GM18520 (cell line): ENCODE measurements at regions not wholly inside any gene's neighbourhood (a gene's known extent, or its start where the extent isn't known, plus 50 kb on each side); places are given as distances from the start of the nearest gene placed in this dataset.
"Not testable (repeated sequence)": the region's sequence is repeated elsewhere in the genome, so short reads cannot be mapped to it uniquely, and the experiment has no call there.

Source experiments
- ATAC-seq: cut with Tn5 transposase; IDR thresholded peaks from one replicate; pipeline ENCODE4 v1.9.1; 2021; ENCODE audit not compliant: unreplicated experiment

DNA sequence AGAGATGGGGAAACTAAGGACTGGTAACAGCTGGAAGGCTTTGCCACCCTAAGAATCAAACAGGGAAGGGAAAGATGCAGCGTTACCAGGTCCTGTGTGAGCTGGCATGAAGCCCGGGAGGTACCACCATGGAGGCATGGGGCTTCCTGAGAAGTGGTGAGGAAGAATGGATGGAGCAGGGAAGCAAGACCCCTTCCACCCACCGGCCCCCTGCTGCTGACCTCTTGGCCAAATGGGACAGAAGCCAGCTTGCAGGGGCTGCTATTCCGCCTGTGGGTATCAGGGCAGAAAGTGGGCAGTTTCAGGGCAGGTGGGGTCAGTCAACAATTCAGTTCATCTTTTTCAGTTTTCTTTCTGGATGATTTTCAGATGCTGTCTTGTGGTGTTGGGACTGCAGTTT, 1099.9 kb downstream of the TBC1D22A start:
- ATAC-seq = no peak

DNA sequence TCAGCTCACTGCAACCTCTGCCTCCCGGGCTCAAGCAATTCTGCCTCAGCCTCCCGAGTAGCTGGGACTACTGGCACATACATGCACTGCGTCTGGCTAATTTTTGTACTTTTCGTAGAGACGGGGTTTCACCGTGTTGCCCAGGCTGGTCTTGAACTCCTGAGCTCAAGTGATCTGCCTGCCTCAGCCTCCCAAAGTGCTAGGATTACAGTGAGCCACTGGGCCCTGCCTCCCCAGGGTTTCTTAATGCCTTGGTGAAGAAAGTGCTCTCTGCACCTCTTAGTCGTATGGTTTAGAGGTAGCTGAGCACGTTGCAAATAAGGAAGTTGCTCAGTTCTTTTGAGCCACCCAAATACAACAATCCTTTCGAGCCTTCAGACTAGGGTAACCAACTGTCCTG, 1098.5 kb downstream of the TBC1D22A start:
- not testable (repeated sequence) for ATAC-seq

DNA sequence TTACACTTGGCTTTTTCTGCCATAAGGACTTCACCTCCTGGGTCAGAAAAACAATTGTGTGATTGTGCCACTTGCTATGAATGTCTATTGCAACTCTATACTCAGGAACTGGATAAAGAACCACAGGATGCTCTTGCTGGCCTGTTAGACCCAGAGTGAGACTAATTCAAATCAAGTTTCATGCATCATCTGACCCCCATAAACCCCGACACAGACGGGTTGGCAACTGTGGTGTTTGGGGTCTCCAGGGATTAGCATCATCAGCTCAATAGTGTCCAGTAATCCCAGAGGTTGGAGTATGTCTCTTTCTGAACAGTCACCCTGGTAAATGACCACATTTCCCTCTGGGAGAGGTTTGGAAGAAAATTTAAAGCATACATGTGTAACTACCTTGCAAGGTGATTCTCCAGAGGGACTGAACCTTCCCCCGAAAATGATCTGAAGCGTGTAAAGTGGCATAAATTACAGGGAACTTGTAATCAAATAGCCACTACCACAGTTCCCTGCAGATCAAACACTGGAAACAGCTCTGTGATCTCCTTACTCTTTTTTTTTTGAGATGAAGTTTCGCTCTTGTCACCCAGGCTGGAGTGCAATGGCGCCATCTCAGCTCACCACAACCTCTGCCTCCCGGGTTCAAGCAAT, 1097.6 kb downstream of the TBC1D22A start:
- ATAC-seq = no peak

DNA sequence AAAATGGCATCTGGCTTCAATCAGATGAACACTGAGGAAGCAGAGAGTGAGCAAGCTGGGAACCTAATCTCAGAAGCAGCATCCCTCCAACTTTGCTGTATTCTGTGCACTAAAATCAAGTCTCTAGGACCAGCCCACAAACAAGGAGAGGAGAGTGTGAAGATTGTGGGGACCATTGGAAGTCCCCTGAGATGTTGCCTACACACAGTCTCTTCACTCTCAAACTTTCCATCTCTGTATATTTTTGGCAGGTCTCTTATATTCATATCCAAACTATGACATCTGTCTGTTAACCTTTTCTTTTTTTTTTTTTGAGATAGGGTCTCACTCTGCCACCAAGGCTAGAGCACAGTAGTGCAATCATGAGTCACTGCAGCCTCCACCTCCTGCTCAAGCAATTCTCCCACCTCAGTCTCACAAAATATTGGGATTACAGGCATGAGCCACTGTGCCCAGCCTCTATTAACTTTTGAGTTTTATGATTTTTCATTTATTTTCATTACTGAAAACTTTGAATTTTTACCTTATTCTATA, 1096.4 kb downstream of the TBC1D22A start:
- ATAC-seq = no peak

DNA sequence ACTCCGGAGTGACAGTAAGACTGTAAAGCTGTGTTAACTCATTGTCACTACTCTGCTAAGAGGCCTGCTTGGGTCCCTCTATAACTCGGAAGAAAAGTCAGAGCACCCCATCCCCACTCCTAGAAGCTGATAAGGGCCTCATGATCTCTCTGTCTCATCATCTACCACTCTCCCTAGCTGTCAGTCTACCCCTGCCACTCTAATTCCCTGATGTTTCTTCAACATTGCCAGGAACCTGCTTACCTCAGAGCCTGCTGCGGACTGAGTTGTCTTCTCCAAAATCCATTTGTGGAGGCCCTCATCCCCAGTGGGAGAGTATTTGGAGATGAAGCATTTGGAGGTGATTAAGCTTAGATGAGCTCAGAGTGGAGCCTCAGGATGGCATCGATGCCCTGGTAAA, 1092.2 kb downstream of the TBC1D22A start:
- no peak for ATAC-seq

DNA sequence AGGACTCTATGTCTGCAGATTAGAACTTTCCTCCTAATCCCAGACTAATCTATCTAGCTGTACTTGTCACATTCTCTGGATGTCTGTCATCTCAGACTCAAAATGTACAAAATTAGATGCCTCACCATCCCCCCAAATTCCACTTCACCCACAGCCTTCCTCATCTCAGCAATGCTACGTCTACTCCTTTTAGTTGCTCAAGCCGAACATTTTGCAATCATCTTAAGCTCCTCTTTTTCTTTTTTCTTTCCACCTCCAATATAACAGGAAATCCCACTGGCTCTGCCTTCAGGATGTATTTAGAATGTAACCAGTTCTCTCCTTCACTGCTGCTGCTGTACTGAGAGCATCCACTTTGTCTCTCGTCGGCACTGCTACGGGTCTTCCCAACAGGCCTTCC, 1091.8 kb downstream of the TBC1D22A start:
- no peak for ATAC-seq

DNA sequence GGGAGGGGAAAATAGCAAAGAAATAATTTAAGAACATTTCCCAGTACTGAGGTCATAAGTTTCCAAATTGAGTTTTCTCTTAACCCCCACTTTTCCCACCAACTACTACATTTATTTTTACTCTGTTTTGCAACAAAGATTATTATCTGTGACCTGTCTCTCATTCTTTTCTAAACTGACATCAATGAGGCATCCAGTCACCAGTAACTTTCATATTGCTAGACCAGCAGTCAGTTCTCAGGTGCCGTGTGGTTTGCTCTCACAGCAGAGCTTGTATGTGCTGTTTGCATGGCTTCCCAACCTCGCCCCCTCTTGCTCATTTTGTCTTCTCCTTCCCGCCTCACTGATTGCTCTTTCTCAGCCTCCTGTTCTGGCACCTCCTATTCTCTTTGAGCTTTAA, 1091.3 kb downstream of the TBC1D22A start:
- ATAC-seq = no peak

DNA sequence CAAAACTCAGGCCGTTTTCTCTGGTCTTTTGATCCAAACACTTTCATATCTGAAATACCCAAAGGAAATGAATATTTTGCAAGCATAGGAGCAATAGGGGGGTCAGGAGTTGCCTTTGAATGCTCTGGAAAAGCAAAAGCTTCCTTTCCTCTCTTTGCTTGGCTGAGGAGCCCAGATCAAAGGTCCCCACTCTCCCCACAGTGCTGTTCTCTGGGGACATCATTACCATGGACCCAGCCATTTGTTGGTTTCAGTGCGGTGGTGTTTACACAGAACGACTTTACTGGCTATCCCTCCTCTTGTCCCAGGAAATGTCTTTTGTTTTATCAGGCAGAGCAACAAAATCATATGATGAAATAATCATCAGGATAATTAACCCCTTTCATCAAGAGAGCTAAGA, 1089.1 kb downstream of the TBC1D22A start:
- no peak for ATAC-seq

DNA sequence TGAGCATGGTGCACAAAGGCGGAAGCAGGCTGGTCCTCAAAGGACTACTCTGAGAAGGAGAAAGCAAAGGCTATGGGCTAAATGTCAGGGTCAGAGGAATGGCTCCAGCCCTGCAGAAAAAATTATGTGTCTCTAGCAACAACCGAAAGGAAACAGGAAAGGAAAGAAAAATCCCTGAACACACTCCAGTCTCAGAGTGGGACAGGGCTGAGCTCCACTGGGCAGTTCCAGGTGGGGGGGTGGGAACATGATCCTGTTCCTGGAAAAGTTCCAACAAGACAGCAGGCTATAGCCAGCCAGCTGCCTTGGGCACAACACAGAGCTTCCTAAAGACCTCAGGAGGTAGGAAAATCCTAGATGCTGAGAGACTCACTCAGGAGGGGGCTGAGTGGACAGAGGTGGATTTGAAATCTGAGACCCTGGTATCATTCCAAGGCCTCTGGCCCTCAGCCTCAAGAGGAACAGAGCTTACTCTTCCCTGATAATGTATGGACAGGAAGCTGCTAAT, 1088.2 kb downstream of the TBC1D22A start:
- no peak for ATAC-seq

DNA sequence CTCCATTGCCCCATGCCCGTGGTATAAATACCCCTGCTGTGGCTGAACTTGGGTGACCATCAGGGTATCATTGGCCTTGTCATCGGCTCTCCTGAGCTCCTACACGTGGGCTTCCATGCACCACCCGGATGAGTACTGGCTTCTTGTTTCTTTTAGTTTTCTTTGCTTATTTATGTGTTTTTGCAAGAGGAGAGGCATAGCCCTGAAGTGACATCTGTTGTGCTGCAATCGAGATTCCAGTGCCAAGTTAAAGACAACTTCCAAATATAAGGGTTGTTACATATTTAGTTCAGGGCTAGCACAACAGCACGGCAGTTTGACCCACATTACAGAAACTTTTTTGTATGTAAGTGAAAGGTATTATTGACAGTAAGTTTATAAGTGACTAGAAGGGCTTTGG, 1087.1 kb downstream of the TBC1D22A start:
- no peak for ATAC-seq

DNA sequence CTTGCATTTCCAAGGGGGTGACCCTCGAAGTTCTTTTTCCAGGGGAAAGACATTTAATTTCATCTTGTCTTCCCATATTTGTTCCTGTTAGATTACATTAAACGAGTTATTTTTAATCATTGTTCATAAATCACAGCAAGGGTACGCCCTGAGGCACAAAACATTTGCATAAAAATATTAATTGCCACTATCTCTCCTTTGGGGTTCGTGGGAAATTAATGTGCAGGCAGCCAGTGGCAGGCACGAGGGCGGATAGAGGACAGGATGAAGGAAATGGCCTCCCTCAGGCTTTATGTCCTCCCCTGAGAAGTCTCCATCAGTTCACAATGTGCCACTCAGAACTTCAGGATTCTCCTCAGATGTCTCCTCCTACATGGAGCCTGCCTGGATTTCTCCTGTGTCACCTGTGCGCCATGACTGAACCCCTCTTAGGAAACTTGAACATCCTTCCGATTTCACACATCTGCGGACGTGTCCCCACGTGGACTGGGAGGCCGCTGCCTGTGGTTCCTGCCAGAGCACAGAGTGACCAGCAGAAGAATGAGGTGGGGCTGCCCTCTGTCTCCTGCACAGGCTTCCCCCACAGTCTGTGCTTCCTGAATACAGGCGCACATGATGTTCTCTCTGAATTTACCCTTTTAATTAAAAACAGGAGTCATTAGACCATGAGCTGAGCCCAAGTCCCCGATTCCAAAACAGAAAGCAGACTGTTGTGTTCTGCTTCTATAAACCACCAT, 1085.9 kb downstream of the TBC1D22A start:
- ATAC-seq = no peak

DNA sequence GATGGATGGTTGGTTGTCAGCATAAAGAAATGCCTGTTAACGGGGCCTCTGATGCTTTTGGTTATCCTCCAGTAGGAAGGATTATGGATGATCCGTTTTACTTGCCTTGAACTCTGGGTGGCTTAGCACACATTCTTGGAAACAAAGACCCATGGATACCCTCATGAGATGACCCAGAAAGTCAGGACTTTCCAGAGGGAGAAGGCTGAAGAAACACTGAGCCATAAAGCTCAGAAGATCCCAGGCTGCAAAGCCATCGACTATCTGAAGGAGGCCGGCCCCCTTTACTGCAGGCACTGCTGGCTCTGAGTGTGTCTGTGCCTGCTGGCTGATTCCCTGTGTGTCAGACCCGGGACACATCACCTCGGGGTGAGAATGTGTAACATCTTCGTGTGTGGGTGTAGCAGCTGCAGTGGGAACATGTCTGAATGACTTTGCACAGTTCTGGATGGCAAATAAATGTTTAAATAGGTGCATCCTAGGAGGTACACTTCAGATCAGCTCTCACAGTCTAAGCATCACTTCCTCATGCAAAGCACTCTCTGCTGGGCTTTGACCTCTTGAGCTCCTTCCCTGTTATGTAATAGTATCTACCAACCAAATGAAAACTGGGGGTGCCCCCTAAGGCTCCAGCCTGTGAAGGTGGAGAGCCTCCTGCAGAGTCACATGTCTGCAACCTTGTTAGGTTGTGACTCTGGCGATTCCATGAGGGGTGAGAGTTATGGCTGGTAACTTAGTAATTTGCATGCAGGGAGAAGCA, 1084.9 kb downstream of the TBC1D22A start:
- no peak for ATAC-seq

DNA sequence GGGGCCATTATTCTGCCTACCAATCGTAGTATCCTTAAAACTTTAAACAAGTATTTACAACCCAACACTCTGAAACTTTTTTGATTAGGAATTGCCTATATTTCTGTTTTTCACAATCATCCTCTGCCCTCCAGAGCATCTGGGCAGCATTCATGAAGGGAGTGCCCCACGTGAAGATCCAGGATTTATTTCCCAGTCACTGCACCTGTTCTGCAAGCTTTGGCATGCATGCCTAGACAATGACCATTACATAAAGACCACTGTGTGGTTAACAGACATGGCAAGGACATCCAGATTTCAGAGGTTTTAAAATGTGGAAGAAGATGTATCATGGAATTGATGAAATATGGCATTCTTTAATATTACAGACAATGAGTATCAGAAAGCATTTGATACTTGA, 1083.8 kb downstream of the TBC1D22A start:
- no peak for ATAC-seq

DNA sequence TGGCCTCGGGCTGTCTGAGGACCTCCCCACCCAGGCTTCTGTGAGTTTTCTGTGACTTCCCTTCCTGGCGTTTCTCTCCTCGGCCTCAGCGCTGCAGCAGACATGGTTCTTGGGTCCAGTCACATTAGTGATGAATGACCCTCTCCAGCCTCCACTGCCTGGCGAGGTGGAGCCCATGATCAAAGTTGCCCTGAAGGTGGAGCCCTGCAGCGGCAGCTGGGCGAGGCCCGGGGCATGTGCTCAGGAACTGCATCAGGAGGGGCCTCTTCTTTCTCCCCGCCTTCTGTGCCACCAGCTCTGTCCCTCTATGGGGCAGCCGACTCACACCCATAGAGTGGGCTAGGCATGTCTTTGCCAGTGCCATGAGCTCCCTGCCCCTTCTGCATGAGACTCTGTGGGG, 1079.7 kb downstream of the TBC1D22A start:
- ATAC-seq = no peak

DNA sequence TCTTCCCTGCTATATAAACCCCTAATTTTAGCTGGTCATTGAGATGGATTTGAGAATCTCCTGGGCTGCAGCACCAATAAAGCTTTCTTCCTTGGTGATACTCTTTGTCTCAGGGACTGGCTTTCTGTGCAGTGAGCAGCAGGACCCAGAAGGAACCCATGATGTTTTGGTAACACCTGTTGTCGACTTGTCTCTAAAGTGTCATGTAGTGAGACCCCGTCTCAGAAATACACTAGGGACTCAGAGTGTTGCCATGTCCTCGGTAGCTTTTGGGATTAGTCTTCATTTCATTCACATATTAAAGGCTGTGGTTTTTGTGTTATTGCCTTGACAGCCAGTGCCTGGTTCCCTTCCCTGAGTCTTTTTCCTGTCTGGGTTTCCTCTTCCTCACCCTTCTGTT, 1078.7 kb downstream of the TBC1D22A start:
- ATAC-seq = no peak

DNA sequence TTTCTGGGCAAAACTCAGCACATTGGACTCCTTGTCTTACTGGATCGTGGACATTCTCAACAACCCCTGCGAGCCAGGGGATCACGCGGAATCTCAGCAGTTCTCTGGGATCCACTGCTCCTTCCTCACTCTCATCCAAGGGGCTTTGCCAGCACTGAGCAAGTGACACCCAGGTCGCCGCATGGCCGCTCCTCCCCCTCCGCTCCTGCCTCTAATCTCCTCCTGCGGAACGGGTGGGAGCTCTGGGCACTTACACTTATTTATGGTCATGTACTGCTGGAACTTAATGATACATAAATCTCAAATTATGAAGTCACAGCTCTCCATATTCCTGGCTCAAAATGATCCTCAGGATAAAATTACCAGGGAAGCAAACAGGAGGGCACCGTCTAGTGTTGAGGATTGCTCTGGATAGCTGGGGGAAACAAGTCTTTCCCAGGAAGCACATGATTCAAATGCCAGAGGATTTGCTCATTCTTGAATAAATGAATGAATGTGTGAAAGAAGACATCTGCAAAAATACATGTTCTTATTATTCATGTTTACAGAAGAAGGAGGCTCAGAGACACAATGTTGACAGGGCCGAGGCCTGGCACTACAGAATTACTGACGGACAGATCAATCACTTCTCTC, 1077.3 kb downstream of the TBC1D22A start:
- no peak for ATAC-seq

DNA sequence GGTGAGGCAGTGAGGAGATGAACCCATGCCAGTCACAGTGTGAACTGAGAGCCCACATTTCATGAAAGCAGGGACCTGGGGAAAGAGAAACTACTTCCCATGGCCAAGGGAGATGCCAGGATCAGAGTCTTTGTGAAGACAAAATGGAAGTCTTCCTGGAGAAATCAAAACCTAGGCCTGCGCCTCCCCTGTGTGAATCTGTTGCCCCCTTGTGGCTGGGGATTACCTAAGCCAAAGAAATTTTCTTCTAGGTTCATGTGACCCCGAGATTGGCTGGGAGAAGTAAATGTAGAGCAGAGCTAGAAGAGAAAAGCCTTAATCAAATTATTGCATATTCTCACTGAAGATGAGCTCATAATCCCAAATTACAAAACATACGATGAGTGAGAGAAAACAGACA, 1075.3 kb downstream of the TBC1D22A start:
- no peak for ATAC-seq

DNA sequence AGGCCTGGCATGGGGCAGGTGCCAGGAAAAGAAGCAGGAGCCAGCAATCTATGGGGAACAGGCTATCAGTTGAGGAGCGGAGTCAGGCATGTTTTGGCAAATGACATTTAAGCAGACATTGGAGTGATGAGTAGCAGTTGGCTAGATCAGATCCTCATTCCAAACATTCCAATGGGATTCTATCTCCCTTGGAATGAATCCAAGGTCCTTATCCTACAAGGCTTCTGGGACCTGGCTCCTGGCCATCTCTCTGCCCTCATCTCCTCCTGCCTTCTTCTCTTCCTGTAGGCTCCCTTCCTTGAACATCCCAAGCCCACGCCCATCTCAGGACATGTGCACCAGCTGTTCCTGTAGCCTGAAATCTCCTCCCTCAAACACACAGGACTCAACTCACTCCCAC, 1074.5 kb downstream of the TBC1D22A start:
- no peak for ATAC-seq

DNA sequence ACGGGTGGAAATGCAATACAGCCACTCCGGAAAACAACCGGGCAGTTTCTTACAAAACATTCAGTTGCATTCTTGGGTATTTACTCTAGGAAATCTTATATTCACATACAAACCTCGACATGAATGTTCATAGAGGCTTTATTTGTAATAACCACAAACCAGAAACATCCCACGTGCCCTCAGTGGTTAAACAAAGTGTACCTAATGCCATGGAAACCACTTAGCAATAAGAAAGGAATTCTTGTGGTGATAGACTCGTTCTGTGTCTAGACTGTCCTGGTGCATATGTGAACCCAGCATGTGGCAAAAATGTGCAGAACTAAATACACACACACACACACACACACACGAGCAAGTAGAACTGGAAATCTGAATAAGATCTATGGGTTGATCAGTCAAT, 1073.3 kb downstream of the TBC1D22A start:
- no peak for ATAC-seq

DNA sequence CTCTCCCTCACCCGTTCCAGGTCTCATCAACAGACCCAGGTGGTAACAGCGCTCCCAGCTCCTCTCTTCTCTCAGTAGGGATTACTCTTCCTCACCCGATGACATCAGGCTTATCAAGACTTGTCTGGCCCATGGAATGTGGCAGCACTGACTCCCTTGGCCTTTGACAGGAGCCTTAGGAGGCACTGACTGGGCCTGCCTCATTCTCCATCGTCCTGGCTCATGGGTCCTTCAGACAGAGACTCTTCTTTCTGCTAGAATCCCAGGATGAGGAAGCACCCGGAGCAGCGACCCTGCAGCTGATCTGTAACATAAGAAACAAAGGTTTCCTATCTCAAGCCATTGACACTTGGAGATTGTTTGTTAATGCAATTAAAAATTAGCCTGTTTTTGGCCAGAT, 1063.6 kb downstream of the TBC1D22A start:
- ATAC-seq = no peak

DNA sequence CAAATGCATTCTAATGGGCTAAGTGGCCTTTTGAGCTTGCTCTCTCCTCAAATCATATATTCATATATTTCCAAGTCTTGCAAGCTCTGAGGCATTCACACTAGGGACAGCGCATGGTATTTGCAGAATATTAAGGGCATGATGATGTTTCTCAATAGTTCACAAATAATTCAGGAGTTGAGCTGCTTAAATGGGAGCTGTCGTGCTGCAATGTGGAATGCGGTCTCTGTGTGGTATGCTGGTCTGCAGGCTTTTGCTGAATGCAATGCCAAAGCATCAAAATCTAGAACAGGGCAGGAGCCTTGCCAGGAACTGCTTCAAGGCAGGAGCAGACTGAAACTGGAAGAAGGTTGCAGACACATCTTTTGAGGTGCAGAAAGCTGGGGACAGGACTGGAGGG, 1060.0 kb downstream of the TBC1D22A start:
- ATAC-seq = no peak
